HEK293 (cell line): ENCODE measurements at regions not wholly inside any gene's neighbourhood (a gene's known extent, or its start where the extent isn't known, plus 50 kb on each side); places are given as distances from the start of the nearest gene placed in this dataset.

Experiments
- CTCF ChIA-PET: fragments of 350-600 bp; formaldehyde crosslinking; extraction: SDS; loops from one replicate; lab custom pipeline; 2021; ENCODE audit warnings: antibody characterized with exemption; lab: Yijun Ruan, JAX
- POLR2A ChIA-PET: fragments of 300-600 bp; formaldehyde crosslinking; extraction: SDS; loops from one replicate; lab custom pipeline; 2020; ENCODE audit warnings: antibody characterized with exemption, inconsistent platforms; lab: Yijun Ruan, JAX
- H3K27ac ChIP-seq: fragments of 200-500 bp; sonication (Bioruptor generic); 2 replicates; pipeline ENCODE4 v1.5.1; 2014; ENCODE audit warnings: low read depth, low read length, control low read depth, inconsistent platforms; ENCODE audit errors: extremely low read depth
- H3K36me3 ChIP-seq, 2 experiments: fragments of 200-500 bp in 1 of 2; sonication (Bioruptor generic) in 1 of 2; 1 replicate in 1 of 2; 2 replicates in 1 of 2; pipeline ENCODE4 v1.5.1; 2014 to 2017; ENCODE audit warnings: inconsistent platforms in 2 of 2, low read length in 2 of 2; ENCODE audit not compliant: control insufficient read depth in 2 of 2, insufficient read depth in 1 of 2
- H3K4me1 ChIP-seq: fragments of 200-500 bp; sonication (Bioruptor generic); 2 replicates; pipeline ENCODE4 v1.5.1; 2014; ENCODE audit warnings: mild to moderate bottlenecking, low read length, inconsistent platforms; ENCODE audit not compliant: control insufficient read depth, insufficient read depth
- H3K4me3 ChIP-seq: 2 replicates; pipeline ENCODE4 v1.5.1; 2011; ENCODE audit warnings: low read depth, mild to moderate bottlenecking, control low read depth, low read length, moderate library complexity
- H3K9me3 ChIP-seq: fragments of 200-500 bp; sonication (Bioruptor generic); 2 replicates; pipeline ENCODE4 v1.5.1; 2014; ENCODE audit warnings: low read depth, low read length, inconsistent platforms; ENCODE audit not compliant: control insufficient read depth, insufficient read depth
- HOXD13 ChIP-seq: sonication (generic); formaldehyde crosslinking; IDR thresholded peaks from 2 replicates; pipeline ENCODE4 v1.8.0; 2022; ENCODE audit warnings: missing genetic modification reagents, borderline replicate concordance
- IKZF3 ChIP-seq: fragments of 450-650 bp; IDR thresholded peaks from 2 replicates; pipeline ENCODE4 v1.5.0; 2018; ENCODE audit warnings: missing biosample characterization, mild to moderate bottlenecking, missing genetic modification characterization, moderate library complexity
- KLF17 ChIP-seq: fragments of 450-650 bp; formaldehyde crosslinking; IDR thresholded peaks from 2 replicates; pipeline ENCODE4 v1.5.1; 2016; ENCODE audit warnings: missing biosample characterization, missing genetic modification characterization
- OVOL3 ChIP-seq: fragments of 450-650 bp; formaldehyde crosslinking; IDR thresholded peaks from 2 replicates; pipeline ENCODE4 v1.5.1; 2016; ENCODE audit warnings: missing biosample characterization, missing genetic modification characterization
- REST ChIP-seq: fragments of 450-650 bp; formaldehyde crosslinking; IDR thresholded peaks from 2 replicates; pipeline ENCODE4 v1.5.1; 2016; ENCODE audit warnings: missing biosample characterization, missing genetic modification characterization
- ZBTB8A ChIP-seq: fragments of 450-650 bp; formaldehyde crosslinking; IDR thresholded peaks from 2 replicates; pipeline ENCODE4 v1.5.1; 2016; ENCODE audit warnings: missing biosample characterization, missing genetic modification characterization
- ZEB2 ChIP-seq: fragments of 450-650 bp; formaldehyde crosslinking; IDR thresholded peaks from 2 replicates; pipeline ENCODE4 v1.5.1; 2016; ENCODE audit warnings: missing biosample characterization, missing genetic modification characterization
- ZNF112 ChIP-seq: fragments of 450-650 bp; formaldehyde crosslinking; IDR thresholded peaks from 2 replicates; pipeline ENCODE4 v1.5.0; 2017; ENCODE audit warnings: missing biosample characterization, missing genetic modification characterization
- ZNF202 ChIP-seq: fragments of 450-650 bp; formaldehyde crosslinking; IDR thresholded peaks from 2 replicates; pipeline ENCODE4 v1.5.1; 2016; ENCODE audit warnings: missing biosample characterization, missing genetic modification characterization, borderline replicate concordance
- ZNF223 ChIP-seq: fragments of 450-650 bp; formaldehyde crosslinking; IDR thresholded peaks from 2 replicates; pipeline ENCODE4 v1.5.1; 2016; ENCODE audit warnings: missing biosample characterization, missing genetic modification characterization
- ZNF449 ChIP-seq: fragments of 450-650 bp; formaldehyde crosslinking; IDR thresholded peaks from 2 replicates; pipeline ENCODE4 v1.5.1; 2017; ENCODE audit warnings: missing biosample characterization, mild to moderate bottlenecking, missing genetic modification characterization, moderate library complexity
- TF ChIP-seq, protein P1 (sequence below): fragments of 450-650 bp; formaldehyde crosslinking; IDR thresholded peaks from 2 replicates; pipeline ENCODE4 v1.5.1; 2016; ENCODE audit warnings: missing biosample characterization, missing genetic modification characterization
- TF ChIP-seq, protein P2 (sequence below): fragments of 450-650 bp; formaldehyde crosslinking; IDR thresholded peaks from 2 replicates; pipeline ENCODE4 v1.5.1; 2016; ENCODE audit warnings: missing biosample characterization, missing genetic modification characterization
- TF ChIP-seq, protein P3 (sequence below): fragments of 450-650 bp; formaldehyde crosslinking; IDR thresholded peaks from 2 replicates; pipeline ENCODE4 v1.5.1; 2016; ENCODE audit warnings: missing biosample characterization, missing genetic modification characterization
- TF ChIP-seq, protein P4 (sequence below): fragments of 450-650 bp; formaldehyde crosslinking; IDR thresholded peaks from 2 replicates; pipeline ENCODE4 v1.5.1; 2016; ENCODE audit warnings: missing biosample characterization, missing genetic modification characterization
- TF ChIP-seq, protein P5 (sequence below): IDR thresholded peaks from 2 replicates; pipeline ENCODE4 v1.6.1; 2011; ENCODE audit warnings: mild to moderate bottlenecking, low read depth, low read length, borderline replicate concordance
- TF ChIP-seq, protein P6 (sequence below): fragments of 450-650 bp; formaldehyde crosslinking; IDR thresholded peaks from 2 replicates; pipeline ENCODE4 v1.5.1; 2016; ENCODE audit warnings: missing biosample characterization, missing genetic modification characterization

- TF ChIP-seq IKZF3 (tag by site-specific recombination): no peak
- no peak for TF ChIP-seq KLF17 (tag by site-specific recombination)
- TF ChIP-seq OVOL3 (tag by site-specific recombination): no peak
- TF ChIP-seq, protein P1, sequence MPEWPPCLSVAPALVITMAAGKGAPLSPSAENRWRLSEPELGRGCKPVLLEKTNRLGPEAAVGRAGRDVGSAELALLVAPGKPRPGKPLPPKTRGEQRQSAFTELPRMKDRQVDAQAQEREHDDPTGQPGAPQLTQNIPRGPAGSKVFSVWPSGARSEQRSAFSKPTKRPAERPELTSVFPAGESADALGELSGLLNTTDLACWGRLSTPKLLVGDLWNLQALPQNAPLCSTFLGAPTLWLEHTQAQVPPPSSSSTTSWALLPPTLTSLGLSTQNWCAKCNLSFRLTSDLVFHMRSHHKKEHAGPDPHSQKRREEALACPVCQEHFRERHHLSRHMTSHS: no peak
- no peak for TF ChIP-seq HOXD13
- TF ChIP-seq, protein P2, sequence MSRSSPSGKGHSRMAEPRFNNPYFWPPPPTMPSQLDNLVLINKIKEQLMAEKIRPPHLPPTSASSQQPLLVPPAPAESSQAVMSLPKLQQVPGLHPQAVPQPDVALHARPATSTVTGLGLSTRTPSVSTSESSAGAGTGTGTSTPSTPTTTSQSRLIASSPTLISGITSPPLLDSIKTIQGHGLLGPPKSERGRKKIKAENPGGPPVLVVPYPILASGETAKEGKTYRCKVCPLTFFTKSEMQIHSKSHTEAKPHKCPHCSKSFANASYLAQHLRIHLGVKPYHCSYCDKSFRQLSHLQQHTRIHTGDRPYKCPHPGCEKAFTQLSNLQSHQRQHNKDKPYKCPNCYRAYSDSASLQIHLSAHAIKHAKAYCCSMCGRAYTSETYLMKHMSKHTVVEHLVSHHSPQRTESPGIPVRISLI (tag by site-specific recombination): no peak
- TF ChIP-seq, protein P3, sequence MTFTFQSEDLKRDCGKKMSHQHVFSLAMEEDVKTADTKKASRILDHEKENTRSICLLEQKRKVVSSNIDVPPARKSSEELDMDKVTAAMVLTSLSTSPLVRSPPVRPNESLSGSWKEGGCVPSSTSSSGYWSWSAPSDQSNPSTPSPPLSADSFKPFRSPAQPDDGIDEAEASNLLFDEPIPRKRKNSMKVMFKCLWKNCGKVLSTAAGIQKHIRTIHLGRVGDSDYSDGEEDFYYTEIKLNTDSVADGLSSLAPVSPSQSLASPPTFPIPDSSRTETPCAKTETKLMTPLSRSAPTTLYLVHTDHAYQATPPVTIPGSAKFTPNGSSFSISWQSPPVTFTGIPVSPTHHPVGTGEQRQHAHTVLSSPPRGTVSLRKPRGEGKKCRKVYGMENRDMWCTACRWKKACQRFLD (tag by site-specific recombination): no peak
- no peak for TF ChIP-seq REST (tag by site-specific recombination)
- no peak for TF ChIP-seq ZNF449 (tag by site-specific recombination)
- TF ChIP-seq, protein P4, sequence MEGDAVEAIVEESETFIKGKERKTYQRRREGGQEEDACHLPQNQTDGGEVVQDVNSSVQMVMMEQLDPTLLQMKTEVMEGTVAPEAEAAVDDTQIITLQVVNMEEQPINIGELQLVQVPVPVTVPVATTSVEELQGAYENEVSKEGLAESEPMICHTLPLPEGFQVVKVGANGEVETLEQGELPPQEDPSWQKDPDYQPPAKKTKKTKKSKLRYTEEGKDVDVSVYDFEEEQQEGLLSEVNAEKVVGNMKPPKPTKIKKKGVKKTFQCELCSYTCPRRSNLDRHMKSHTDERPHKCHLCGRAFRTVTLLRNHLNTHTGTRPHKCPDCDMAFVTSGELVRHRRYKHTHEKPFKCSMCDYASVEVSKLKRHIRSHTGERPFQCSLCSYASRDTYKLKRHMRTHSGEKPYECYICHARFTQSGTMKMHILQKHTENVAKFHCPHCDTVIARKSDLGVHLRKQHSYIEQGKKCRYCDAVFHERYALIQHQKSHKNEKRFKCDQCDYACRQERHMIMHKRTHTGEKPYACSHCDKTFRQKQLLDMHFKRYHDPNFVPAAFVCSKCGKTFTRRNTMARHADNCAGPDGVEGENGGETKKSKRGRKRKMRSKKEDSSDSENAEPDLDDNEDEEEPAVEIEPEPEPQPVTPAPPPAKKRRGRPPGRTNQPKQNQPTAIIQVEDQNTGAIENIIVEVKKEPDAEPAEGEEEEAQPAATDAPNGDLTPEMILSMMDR (tag by site-specific recombination): no peak
- TF ChIP-seq ZEB2 (tag by site-specific recombination): no peak
- ChIA-PET CTCF (no interaction called here), POLR2A (no interaction called here)
- H3K27ac ChIP-seq: no peak overlapping the region
- no peaks in the 10 kb centered on the region for H3K4me1 ChIP-seq
- H3K36me3 ChIP-seq: no peaks in the 10 kb centered on the region
- no peak overlapping the region for H3K4me3 ChIP-seq
- H3K9me3 ChIP-seq: no peaks in the 10 kb centered on the region
These were observed 427.4 kb upstream of the PPP2R3A start for GRCh38 chr3:135538123-135538522.

DNA sequence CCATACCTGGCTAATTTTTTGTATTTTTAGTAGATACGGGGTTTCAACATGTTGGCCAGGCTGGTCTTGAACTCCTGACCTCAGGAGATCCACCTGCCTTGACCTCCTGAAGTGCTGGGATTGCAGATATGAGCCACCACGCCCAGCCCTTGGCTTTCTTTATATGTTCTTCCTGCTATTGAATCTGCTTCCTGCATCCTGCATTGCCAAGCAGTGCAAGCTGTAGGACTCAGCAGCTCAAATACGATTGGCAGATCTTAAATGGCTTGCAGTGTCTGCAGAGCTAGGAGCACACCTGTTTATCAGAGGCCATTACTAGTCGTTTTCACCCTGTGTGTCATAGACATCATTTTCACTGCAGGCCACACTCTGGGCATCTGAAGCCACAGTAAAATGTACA is 426.2 kb upstream of the PPP2R3A start:
- no peak overlapping the region for H3K27ac ChIP-seq
- no peak overlapping the region for H3K4me3 ChIP-seq
- POLR2A ChIA-PET: no interaction called here
- CTCF ChIA-PET: no interaction called here
- no peaks in the 10 kb centered on the region for H3K9me3 ChIP-seq
- no peaks in the 10 kb centered on the region for H3K36me3 ChIP-seq
- TF ChIP-seq, protein P5, sequence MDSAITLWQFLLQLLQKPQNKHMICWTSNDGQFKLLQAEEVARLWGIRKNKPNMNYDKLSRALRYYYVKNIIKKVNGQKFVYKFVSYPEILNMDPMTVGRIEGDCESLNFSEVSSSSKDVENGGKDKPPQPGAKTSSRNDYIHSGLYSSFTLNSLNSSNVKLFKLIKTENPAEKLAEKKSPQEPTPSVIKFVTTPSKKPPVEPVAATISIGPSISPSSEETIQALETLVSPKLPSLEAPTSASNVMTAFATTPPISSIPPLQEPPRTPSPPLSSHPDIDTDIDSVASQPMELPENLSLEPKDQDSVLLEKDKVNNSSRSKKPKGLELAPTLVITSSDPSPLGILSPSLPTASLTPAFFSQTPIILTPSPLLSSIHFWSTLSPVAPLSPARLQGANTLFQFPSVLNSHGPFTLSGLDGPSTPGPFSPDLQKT: no peak
- no peak for TF ChIP-seq ZNF223 (tag by site-specific recombination)
- no peak for TF ChIP-seq ZBTB8A (tag by site-specific recombination)
- TF ChIP-seq ZNF112: no peak
- TF ChIP-seq, protein P6, sequence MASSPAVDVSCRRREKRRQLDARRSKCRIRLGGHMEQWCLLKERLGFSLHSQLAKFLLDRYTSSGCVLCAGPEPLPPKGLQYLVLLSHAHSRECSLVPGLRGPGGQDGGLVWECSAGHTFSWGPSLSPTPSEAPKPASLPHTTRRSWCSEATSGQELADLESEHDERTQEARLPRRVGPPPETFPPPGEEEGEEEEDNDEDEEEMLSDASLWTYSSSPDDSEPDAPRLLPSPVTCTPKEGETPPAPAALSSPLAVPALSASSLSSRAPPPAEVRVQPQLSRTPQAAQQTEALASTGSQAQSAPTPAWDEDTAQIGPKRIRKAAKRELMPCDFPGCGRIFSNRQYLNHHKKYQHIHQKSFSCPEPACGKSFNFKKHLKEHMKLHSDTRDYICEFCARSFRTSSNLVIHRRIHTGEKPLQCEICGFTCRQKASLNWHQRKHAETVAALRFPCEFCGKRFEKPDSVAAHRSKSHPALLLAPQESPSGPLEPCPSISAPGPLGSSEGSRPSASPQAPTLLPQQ (tag by site-specific recombination): no peak
- no peak for TF ChIP-seq ZNF202
- TF ChIP-seq, protein P1: no peak
- H3K4me1 ChIP-seq: no peaks in the 10 kb centered on the region
